ENCODE measurements at regions not wholly inside any gene's neighbourhood (a gene's known extent, or its start where the extent isn't known, plus 50 kb on each side); places are given as distances from the start of the nearest gene placed in this dataset.

DNA sequence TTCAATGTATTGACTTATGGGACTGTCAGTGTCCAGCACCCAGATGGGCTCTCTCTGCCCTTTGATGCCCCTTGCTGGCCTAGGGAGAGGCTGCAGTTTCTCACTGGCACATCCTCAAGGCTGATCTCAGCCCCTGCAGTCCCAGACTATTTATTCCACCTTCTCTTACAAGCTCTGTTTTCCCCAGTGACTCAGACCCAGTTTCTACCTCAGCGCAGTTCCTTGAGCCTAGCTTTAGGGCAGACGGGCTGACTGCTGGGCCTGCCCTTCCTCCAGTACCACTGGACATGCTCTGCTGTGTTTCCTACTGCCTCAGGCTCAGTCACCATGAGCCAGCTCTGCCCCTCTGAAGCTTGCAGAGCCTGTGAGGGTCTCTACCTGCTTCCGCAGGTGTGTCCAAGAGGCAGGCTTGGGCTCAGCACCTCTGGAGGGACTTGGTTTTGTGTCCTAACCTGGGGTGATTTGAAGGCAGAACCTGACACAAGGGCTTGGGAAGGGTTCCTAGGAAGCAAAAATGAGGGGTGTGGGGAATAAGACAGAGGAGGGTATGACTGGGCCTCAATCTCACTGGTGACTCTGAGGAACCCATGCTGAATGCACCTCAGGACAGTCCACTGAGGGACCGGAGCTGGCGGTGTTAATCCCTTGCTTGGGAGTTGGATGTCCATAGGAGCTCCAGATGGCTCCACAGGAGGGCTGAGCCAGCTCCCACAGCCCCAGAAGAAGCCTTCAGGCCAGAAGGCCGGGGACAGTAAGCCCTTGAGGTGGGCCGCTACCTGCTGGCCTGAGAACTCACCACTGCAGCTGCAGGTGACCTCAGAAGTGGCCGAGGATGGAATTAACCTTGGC is 689.9 kb downstream of the MATN1 start:
- TF ChIP-seq, protein P1, sequence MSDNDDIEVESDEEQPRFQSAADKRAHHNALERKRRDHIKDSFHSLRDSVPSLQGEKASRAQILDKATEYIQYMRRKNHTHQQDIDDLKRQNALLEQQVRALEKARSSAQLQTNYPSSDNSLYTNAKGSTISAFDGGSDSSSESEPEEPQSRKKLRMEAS (IDR thresholded peaks at IDR 0.05; ENCODE audit: low read depth, low read length): no peak
- TF ChIP-seq ETV6 (conservative IDR thresholded peaks at IDR 0.05 in 1 of 2, IDR thresholded peaks at IDR 0.05 in 1 of 2; ENCODE audit: borderline replicate concordance in 1 of 2, low read depth in 1 of 2) (no peak), CBX3 (IDR thresholded peaks at IDR 0.05; ENCODE audit: borderline replicate concordance, low read depth) (no peak), POLR2AphosphoS2 (IDR thresholded peaks at IDR 0.05; ENCODE audit: low read depth, low read length) (no peak), CEBPB (IDR thresholded peaks at IDR 0.05; ENCODE audit: borderline replicate concordance in 1 of 2, low read depth in 2 of 2, low read length in 2 of 2) (no peak), POLR2A (IDR thresholded peaks at IDR 0.05; ENCODE audit: low read depth, low read length) (no peak), FOXM1 (IDR thresholded peaks at IDR 0.05; ENCODE audit: low read depth, low read length) (no peak), NRF1 (conservative IDR thresholded peaks at IDR 0.05; ENCODE audit: low read depth, low read length) (no peak), JUND (IDR thresholded peaks at IDR 0.05; ENCODE audit: low read depth, low read length) (no peak), CBX5 (IDR thresholded peaks at IDR 0.05; ENCODE audit: low read depth) (no peak), KDM1A (IDR thresholded peaks at IDR 0.05; ENCODE audit: borderline replicate concordance) (no peak), RAD51 (IDR thresholded peaks at IDR 0.05) (no peak)
- TF ChIP-seq, protein P2, sequence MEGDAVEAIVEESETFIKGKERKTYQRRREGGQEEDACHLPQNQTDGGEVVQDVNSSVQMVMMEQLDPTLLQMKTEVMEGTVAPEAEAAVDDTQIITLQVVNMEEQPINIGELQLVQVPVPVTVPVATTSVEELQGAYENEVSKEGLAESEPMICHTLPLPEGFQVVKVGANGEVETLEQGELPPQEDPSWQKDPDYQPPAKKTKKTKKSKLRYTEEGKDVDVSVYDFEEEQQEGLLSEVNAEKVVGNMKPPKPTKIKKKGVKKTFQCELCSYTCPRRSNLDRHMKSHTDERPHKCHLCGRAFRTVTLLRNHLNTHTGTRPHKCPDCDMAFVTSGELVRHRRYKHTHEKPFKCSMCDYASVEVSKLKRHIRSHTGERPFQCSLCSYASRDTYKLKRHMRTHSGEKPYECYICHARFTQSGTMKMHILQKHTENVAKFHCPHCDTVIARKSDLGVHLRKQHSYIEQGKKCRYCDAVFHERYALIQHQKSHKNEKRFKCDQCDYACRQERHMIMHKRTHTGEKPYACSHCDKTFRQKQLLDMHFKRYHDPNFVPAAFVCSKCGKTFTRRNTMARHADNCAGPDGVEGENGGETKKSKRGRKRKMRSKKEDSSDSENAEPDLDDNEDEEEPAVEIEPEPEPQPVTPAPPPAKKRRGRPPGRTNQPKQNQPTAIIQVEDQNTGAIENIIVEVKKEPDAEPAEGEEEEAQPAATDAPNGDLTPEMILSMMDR (IDR thresholded peaks at IDR 0.05 in 2 of 3, conservative IDR thresholded peaks at IDR 0.05 in 1 of 3; ENCODE audit: control insufficient read depth in 2 of 3, extremely low read depth in 1 of 3, insufficient read depth in 1 of 3, low read depth in 3 of 3, low read length in 3 of 3): no peak
- TF ChIP-seq, protein P3, sequence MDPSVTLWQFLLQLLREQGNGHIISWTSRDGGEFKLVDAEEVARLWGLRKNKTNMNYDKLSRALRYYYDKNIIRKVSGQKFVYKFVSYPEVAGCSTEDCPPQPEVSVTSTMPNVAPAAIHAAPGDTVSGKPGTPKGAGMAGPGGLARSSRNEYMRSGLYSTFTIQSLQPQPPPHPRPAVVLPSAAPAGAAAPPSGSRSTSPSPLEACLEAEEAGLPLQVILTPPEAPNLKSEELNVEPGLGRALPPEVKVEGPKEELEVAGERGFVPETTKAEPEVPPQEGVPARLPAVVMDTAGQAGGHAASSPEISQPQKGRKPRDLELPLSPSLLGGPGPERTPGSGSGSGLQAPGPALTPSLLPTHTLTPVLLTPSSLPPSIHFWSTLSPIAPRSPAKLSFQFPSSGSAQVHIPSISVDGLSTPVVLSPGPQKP (IDR thresholded peaks at IDR 0.05; ENCODE audit: low read depth, low read length): no peak
